GM12875 (cell line): ENCODE measurements at regions not wholly inside any gene's neighbourhood (a gene's known extent, or its start where the extent isn't known, plus 50 kb on each side); places are given as distances from the start of the nearest gene placed in this dataset.

Experiments
- H3K4me3 ChIP-seq: one replicate; pipeline ENCODE4 v1.5.1; 2011; ENCODE audit warnings: low read depth, low read length, control low read depth
- TF ChIP-seq, protein P1 (sequence below): IDR thresholded peaks from 2 replicates; pipeline ENCODE4 v1.5.1; 2011; ENCODE audit warnings: low read depth, mild to moderate bottlenecking, control low read depth, inconsistent platforms, low read length, moderate library complexity, borderline replicate concordance; ENCODE audit not compliant: insufficient read depth

- TF ChIP-seq, protein P1, sequence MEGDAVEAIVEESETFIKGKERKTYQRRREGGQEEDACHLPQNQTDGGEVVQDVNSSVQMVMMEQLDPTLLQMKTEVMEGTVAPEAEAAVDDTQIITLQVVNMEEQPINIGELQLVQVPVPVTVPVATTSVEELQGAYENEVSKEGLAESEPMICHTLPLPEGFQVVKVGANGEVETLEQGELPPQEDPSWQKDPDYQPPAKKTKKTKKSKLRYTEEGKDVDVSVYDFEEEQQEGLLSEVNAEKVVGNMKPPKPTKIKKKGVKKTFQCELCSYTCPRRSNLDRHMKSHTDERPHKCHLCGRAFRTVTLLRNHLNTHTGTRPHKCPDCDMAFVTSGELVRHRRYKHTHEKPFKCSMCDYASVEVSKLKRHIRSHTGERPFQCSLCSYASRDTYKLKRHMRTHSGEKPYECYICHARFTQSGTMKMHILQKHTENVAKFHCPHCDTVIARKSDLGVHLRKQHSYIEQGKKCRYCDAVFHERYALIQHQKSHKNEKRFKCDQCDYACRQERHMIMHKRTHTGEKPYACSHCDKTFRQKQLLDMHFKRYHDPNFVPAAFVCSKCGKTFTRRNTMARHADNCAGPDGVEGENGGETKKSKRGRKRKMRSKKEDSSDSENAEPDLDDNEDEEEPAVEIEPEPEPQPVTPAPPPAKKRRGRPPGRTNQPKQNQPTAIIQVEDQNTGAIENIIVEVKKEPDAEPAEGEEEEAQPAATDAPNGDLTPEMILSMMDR, result no peak
- H3K4me3 ChIP-seq, result no peak overlapping the region
Observed at GRCh38 chr4:43732829-43733426, 715.7 kb downstream of the KCTD8 start.

DNA sequence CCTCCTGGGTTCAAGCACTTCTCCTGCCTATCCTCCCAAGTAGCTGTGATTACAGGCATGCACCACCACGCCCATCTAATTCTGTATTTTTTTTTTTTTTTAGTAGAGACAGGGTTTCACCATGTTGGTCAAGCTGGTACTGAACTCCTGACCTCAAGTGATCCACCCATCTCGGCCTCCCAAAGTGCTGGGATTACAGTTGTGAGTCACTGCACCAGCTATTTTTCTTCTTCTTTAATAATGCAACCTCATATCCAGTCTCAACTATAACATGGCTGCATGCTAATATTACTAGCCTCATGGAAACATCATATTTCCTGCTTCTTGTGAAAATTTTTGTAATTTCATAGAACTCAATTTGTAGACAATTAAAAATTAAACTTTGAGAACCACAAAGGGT is 706.5 kb downstream of the KCTD8 start:
- TF ChIP-seq, protein P1, result no peak
- no peak overlapping the region for H3K4me3 ChIP-seq

- no peak overlapping the region for H3K4me3 ChIP-seq
Observed at GRCh38 chr4:43754566-43754965, 694.0 kb downstream of the KCTD8 start.

GRCh38 chr4:43757147-43757546 is 691.5 kb downstream of the KCTD8 start:
- TF ChIP-seq, protein P1, result no peak
- H3K4me3 ChIP-seq, result no peak overlapping the region

More at GRCh38 chr4:43754566-43754965, 694.0 kb downstream of the KCTD8 start:
- TF ChIP-seq, protein P1, result no peak

DNA sequence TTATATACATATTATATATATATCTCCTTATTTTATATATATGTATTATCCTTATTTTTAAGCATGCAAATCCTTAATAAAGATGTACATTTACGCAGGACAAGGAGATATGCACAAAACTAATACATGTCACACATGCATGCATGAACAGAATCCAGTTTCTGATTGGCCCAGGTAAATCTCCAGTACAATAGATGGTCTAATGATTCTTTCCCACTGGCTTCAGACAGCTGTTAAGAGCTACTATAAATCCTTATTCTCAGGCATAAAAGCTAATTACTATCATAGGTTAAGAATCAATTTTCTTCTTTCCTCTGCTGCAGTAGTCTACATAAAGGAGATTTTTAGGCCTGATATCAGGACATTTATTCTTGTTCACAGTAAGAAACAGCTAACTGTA is 689.8 kb downstream of the KCTD8 start:
- TF ChIP-seq, protein P1, result no peak
- no peak overlapping the region for H3K4me3 ChIP-seq

GRCh38 chr4:43763029-43763610 is 685.5 kb downstream of the KCTD8 start:
- TF ChIP-seq, protein P1, result no peak
- H3K4me3 ChIP-seq, result peak overlapping the region; percentile 42

DNA sequence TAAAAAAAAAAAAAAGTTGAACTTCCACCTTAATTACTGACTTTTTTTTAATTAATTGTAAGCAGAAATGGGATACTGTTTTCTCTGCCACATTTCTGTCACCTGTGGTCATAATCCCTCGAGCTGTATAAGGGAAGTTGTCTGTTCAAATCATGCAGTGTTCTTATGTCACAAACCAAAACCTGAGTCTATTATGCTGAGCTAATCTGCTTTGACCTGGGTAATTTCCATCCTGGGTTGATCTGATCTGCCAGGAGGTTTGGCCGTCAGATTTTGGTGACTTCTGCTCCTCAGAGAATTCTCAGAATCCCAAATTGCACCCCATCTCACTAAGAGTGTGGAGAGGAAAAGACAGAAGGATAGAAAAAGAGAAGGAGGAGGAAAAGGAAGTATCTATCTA is 683.1 kb downstream of the KCTD8 start:
- H3K4me3 ChIP-seq, result no peak overlapping the region
- TF ChIP-seq, protein P1, result no peak
